Activated CD4-positive, alpha-beta T cell treated with anti-CD3 and anti-CD28 coated beads, Interleukin-10, Interleukin-2, amounts not matched to agents 100 ng/mL and 50 ng/mL, durations not matched to agents 16 hours and 8 hours (primary cell): ENCODE measurements at regions not wholly inside any gene's neighbourhood (a gene's known extent, or its start where the extent isn't known, plus 50 kb on each side); places are given as distances from the start of the nearest gene placed in this dataset.

ENCODE experiments used
- DNase-seq: peaks from one replicate; pipeline ENCODE4 v3.0.0-alpha.2; 2020

DNA sequence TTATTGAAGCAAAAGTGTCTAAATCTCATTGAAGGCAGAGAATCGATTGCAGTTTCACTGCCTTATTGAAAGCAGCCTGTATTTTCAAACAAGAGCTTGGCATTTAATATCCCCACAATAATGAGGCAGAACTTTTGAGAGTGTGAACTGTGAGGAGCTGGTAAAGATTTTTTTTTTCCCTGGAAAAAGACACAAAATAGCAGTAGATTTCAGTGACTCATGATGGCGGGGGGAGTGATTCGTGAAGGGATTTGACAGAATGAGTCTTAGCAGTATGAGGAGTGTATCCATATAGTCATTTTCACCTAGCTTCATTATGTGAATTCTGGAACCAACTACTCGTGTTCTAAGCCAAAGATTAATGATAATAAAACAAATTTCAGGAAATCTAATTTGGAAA is 242.9 kb downstream of the ARL6IP6 start:
- no peak for DNase-seq

DNA sequence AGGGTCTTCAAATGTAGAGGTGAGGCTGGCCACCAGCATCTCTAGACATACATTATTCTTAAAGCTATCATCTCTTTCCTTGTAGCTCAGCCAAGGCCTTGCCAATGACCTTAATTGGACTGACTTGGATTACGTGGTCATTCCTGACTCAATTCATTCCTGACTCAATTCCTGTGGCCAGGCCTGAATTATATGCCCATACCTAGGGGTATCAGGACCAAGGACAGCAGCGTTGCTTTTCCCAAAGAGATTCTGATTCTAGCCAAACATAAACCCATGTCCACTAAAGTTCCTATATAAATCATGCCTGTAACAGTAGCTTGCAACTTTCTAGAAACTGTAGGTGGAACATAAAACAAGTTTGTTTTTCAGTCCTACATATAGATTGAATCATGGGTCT is 231.7 kb downstream of the ARL6IP6 start:
- no peak for DNase-seq

DNA sequence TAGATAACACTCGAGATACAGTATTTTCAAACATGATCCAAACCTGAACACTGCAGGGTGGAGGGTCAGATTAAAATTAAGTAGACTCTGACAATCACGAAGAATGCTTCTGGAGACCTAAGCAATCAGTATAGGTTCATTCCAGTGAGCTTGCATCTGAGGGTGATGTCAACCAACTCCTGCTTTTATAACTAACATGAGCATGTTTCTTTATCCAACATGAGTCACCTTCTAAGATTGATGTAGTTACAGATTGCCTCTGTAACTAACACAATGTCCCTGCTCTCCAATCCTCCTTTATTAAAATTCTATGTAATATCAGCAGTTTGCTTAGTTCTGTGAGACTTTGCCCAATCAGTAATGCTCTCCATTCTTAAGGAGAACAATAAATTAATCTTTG is 225.7 kb downstream of the ARL6IP6 start:
- DNase-seq: no peak

DNA sequence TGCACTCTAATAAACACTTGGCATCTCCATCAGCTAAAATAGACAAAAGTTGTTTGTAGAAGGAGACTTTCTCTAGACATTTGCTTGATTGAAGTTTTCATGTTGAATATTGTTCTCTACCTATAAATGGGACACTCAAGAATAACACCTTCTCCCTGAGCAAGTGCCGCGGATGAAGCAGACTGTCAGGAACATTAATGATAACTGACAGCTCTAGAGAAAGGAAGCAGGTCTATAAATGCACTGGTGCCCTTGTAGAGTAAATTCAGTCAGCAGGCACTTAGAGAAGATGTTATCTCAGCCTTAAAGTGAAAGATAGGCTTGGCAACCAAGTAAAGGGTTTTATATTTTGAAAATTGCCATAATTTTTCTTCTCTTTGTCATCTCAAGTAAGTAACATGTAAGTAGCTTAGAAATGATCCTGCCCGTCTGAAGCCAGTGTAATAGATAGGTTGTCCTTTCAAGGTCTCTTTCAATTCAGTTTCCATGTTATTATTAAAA is 224.6 kb downstream of the ARL6IP6 start:
- DNase-seq: no peak

DNA sequence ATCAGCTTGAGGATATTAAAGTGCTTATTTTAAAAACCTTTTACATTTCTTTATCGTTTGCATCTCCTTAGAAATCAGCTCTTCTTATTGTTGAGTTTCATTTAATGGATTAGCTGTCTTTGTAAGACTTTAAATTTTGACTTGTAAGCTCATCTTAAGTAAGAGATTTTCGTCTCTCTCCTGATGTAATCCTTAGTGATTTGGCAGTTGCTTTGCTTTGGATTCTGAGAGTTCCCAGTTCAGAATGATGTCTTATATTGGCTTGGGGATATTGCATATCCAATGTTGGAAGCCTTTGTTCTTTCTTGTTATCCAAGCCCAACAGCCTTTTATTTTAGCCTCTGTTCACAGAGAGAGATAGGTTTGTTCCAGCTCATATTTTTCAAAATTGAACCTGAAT is 212.1 kb downstream of the ARL6IP6 start:
- no peak for DNase-seq

DNA sequence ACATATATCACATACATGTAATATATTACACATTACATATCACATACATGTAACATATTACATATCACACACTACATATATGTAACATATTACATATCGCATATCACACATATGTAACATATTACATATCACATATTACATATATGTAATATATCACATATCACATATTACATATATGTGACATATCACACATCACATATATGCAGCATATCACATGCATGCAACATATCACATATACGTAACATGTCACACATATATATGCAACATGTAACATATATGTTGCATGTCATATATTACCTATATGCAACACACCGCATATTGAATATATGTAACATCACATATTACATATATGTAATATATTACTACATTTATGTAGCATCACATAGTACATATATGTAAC is 211.2 kb downstream of the ARL6IP6 start:
- DNase-seq: no peak

DNA sequence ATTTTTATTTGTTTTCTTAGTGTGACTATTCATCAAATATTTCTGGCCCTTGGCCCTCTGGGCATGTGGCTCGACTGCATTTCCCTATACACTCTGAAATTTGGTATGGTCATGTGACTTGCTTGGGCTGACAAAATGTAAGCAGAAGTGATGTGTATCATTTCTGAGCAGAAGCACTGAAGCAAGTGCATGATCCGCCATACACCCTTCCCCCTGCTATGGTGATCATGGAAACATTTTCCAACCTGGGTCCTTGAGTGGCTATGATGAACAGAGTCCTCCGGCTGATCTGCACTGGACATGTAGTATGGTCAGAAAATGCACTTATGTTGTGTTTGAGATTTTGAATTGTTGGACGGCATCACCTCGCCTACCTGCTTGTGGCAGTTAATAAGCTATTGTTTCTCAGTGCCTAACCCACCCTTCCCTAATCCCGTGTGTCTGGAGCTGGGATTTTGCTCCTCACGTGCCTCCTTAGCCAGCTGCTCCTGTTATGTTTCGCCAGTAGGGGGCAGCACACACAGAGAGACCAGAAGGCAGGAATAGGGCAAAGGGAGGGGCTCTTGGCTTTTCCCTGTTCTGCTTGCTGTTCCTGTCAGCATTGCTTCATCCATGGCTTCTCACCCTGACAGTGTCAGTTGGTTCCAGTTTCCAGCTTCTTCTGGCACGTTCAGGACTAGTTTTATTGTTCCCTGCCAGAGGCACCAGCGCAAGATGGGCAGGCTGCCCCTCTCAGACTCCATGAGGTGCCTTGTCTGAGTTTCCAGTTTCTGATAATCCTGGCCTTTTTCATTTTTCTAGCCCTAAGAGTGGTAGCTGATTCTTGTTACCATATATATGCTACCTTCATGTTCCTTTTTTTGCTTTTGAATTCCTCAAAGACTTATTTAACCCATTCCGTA is 207.4 kb downstream of the ARL6IP6 start:
- DNase-seq: peak; percentile 71

DNA sequence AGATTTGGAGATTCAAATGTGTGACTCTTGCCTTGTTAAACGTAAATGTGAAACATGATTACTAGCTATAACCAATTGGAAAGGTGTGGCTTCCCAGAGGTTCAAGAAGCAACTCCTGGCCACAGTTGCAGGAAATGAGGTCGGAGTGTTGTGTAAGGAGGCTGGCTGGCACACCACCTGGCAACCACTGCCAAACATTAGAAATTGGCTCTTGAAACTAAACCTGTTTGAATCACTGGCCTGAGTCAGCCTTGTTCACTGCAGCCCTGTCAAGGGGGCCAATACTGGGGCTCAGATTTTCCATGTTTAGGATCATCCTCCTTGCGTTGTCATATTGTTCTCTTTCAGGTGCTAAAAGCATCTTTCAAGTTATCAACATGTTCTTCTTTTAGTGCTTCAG is 206.3 kb downstream of the ARL6IP6 start:
- no peak for DNase-seq

DNA sequence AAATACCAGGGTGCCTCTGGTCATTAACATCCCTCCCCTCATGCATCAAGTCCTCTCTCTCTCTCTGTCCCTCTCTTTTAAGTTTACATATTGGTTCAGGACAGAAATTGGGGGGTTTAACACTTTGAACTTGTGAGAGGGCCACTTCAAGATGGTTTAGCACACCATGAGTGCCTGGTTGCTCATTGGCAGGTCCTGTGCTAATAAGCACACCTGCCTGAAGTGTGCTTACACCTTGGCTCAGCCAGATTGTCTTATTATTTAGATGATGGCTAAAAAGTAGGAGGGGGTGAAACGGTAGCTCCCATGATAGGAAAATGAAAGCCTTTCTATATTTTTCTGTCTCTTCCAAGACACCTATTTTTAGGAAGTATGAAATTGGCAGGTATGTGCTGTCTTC is 205.8 kb downstream of the ARL6IP6 start:
- DNase-seq: no peak

DNA sequence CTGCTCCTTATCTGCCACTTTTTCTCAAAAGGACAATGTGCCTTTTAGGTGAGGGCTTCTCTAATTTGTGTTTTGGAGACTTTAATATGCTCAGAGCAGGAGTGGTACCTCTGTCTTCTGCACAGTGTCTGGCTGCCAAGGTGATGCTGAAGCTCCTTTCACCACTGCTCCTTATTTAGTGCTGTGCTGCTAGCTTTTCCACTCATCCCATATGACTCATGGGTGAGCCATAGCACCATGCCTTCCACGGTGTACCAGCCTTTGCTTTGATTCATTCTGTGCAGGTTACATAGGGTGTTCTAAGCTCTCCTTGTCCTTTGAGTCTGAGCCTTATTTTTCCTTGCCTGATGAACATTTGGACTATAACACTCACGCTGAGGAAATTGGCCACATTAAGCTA is 202.4 kb downstream of the ARL6IP6 start:
- DNase-seq: no peak

DNA sequence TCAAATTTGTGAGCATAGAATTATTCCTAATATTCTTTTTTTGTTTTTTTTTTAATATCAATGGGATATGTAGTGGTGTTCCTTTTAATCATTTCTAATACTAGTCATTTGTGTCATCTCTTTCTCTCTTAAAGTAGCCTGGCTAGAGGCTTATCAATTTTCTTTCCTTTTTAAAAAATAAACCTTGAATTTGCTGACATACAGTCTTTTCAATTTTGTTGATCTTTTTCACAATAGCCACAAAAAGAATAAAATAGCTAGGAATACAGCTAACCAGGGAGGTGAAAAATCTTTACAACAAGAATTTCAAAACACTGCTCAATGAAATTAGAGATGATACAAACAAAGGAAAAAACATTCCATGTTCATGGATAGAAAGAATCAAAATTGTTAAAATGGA is 192.6 kb downstream of the ARL6IP6 start:
- DNase-seq: no peak

DNA sequence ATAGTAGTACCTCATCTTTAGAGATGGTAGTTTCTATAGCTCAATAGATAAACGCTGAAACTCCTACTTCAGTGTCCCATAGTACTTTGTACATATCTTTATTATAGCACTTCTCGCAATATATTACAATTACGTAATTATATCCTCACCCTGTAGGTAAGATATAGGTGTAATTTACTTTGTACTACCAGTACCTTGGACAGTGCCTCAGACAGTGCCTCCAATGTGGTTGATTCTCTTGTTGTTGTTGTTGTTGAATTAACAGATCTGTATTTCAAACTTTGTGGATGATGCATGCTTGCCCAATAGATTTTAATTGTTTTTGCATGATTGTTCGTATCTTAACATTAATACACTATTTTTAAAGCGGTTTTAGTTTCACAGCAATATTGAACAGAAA is 188.6 kb downstream of the ARL6IP6 start:
- no peak for DNase-seq

DNA sequence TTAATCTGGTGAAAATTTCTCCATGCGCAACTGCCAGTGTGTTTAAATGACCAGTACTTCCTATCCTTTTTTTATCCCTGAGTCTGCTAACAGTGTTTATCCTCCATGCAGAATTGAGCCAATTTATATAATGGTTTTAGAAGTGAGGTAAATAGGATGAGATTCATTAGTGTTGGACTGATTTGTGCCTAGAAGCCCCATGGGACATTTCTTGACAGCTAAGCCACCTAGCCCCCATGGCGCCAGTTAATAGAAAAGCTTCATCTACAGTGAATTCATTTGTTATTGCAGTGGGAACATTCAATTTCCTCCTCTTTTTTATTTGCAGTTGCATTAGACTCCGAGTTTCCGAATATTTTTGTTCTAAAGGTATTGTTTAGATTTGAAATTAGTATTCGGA is 175.6 kb downstream of the ARL6IP6 start:
- no peak for DNase-seq

DNA sequence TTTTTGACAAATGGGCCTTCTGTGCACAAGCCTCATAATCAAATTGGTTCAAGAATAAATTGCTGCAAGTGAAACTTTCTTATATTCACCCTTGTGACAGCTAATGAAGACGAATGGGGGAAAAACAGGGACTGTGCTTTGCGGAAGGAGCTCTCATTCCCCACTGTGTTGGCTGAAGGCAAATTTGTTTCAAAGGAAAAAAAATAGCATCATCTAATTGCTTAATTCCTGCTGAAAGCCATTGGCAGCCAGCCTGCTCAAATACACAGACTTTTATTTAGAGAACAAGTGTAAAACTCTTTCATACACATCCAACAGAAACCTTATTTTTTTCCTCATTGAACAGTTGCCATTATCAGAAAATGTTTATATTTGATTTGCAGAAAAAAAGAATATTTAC is 172.3 kb downstream of the ARL6IP6 start:
- no peak for DNase-seq

DNA sequence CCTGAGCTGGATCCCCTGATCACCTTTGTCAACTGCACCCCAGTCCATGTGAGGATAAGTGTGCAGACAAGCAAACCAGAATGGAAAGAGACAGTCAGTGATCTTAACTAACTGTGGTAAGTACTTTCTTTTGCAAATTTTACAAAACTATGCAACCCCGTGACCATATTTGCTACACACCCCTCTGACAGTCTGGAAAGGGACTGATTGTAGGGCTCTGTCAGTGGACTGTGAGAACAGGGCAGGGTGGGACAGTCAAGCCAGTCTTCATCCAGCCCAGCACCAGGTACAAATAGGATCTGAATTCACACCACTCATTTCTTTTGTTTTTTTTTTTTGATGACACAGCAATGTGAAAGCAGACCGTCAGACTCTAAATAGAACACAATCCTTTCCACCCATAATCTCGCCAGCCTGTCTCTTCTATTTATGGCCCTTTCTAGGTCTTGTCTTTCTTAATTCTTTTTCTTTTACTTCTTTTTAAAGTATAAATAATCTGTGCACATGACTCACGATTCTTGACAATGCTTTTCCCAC is 165.6 kb downstream of the ARL6IP6 start:
- no peak for DNase-seq

DNA sequence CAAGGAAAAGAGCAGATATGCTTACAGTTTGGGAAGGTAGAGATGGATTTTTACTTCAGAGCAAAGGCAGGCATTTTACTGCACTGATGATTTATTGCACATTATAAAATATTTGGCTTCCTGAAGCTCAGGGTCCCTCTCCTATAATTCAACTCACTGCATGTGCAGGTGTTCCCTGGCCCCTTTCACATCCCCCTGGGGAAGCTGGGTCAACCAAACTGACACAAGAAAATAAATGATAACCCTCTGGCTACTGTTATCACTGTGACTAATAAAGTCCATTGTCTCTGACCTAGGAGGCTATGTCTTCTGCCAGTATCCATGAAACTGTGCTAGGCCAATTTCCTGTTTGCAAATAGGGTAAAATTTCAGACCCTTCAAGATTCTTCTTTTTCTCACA is 163.1 kb downstream of the ARL6IP6 start:
- DNase-seq: no peak

DNA sequence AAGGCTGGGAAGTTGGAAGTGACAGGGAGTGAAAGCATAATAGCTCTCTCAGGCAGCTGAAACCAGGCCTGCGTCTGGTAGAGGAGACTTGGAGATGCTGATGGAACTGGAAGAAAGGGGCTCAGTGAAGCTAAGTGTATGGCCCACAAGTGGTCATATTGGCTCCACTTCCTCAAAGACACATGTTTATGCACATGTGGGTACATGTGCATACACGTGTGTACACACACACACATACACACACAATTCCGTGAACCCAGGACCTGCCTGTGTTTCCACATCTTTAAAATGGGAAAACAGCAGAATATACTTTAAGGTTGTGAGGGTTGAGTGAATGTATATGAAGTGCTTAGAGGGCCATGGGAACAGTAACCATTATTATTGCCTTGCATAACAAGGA is 160.9 kb downstream of the ARL6IP6 start:
- DNase-seq: no peak

DNA sequence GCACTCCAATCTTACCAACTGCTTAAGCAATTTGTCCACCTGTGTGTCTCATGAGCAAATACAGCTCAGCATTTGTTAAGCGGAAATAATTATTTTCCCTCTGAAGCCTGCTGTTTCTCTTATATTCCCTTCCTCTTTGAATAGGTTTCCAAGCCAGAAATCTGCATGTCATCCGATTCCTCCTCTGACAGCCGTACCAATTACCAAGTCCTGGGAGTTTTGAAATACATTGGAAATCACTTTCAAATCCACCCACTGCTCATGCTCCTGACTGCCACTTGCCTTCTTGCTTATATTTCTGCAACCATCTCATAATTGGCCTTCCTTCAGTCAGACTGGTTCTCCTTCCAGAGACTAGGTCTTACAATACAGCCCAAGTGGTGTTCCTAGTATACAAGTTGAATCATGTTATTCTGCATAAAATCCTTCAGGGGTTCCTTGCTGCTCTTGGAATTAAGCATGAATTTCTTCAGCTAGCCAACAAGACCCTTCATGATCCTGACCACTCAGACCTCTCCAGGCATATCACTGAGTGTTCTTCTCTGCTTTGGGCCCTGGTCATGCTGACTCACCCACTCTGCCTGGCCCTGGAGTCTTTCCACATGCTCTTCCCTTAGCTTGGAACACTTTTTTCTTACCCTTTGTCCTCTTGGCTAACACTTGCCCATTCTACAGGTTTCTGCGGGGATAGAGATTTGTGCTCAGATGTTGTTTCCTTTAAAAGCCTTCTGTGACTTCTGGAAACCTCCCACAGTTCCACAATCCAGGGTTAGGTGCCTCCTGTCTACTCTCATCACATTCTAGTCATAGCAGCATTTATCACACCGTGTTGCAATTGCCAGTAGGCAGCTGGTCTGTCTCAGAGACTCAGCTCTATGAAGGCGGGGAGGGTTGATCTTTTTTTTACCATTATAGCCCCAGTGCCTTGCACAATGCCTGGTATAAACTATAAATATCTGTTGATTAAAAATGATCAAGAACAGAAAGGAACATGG is 157.6 kb downstream of the ARL6IP6 start:
- DNase-seq: no peak

DNA sequence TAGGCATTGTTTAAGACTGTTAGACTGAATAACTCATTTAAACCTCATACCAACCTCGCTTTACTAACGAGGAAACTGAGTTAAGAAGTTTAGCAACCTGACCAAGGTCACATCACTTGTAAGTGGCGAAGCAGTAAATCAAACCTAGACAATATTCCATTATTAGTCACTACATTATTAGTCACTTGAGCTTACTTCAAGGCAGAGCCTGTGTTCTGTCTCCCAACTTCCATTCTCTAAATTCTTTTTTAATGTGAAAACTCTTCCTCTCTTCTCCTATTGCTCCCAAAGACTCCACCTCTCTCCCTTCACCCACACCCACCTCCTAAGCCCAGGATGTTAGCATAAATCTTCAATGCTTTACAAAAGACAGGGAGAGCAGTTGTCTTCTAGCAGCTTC is 156.5 kb downstream of the ARL6IP6 start:
- DNase-seq: no peak

DNA sequence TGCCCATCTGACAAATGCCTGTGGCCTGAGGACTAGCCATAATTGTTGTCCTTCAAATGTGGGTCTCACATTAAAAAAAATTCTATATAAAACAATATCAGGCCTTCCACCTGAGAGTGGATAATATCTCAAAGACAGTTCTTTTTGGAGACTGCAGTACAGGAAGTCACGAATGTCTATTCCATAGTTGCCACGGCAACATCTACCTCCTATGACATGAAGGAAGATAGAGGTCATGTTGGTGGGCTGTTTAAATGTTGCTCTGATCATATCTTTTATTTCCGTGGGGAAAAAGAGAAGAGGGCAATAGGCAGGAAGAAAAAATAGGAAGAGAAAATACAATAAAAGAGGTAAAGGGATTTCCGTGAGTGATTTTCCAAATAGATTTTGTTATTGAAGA is 151.8 kb downstream of the ARL6IP6 start:
- DNase-seq: no peak

DNA sequence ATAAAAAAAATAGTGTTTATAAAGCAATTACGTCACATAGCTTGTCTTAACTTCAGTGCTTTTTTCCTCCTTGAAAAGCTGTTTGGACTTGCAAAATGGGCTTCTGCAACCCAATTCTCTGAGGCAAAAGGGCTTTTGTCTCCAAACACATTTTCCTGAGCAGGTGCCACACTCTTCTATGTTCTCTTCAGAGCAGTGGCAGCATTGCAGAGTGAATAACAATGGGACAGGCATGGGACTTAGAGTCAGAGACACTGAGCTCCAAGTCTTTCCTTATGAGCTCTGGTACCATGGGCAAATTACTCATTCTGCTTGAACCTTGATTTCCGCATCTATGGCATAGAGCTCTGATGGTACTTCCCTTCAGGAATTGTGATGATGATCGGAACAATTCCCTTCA is 149.0 kb downstream of the ARL6IP6 start:
- no peak for DNase-seq

DNA sequence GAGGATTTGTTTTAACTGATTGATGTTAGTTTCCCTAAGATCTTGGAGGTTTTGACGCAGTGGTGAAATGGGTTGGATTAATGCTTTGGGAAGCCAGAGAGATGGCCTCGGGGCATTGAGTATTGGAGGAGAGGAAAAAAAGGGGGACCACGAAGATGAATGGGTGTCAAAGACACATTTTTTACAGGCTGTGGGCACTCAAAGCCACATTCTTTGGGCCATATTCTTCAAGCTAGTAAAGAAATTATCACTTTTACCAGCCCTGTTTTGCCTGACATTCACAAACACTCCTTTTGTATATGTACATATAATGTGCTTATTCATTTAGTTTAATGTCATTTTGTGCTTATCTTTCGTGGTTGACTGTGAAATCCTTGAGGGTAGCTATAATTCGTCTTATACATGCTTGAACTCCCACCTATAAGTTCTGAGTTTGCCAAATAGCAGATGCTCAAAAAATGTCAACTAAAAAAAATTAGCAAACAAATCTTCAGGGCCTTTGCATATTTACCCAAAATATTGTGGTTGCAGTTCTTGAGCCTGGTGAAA is 146.3 kb downstream of the ARL6IP6 start:
- DNase-seq: no peak

DNA sequence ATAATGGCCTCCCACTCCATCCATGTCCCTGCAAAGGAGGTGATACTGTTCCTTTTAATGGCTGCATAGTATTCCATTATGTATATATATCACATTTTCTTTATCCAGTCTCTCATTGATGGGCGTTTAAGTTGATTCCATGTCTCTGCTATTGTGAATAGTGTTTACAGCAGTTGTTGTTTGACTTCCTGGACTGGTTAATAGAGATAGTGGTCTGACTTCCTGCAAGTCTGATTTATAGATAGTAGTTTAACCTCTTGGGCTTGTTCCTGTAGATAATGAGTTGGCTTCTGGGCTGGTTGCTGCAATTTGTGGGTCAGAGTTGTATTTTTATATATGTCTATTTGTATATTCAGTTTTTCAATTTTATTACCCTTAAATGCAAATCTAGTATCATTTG is 145.4 kb downstream of the ARL6IP6 start:
- no peak for DNase-seq
